ENCODE measurements at regions not wholly inside any gene's neighbourhood (a gene's known extent, or its start where the extent isn't known, plus 50 kb on each side); places are given as distances from the start of the nearest gene placed in this dataset.

GRCh38 chr11:88387957-88388356 is 50.4 kb upstream of the CTSC start:
- no peaks in the 10 kb centered on the region for H4K20me1 ChIP-seq (ENCODE audit: control insufficient read depth, insufficient read depth, insufficient read length)
- no peak overlapping the region for H2AFZ ChIP-seq (ENCODE audit: low read length)
- Mint-ChIP-seq H3K4me3 (no peak overlapping the region), H3K4me1 (peaks cover 7 to 12% of the 10 kb centered on the region in 2 experiments), H3K36me3 (ENCODE audit: insufficient read depth in 1 of 3, low read depth in 3 of 3) (peaks cover 0 to 3% (median 2%) of the 10 kb centered on the region in 3 experiments; a peak in 3 of 7 replicates), H3K27ac (no peak overlapping the region), H3K9me3 (peaks cover 7 to 18% of the 10 kb centered on the region in 2 experiments; a peak in 3 of 5 replicates), H3K27me3 (ENCODE audit: low read depth) (no peaks in the 10 kb centered on the region)
- H3K4me1 ChIP-seq (ENCODE audit: insufficient read depth, low read length) = no peaks in the 10 kb centered on the region
- no peaks in the 10 kb centered on the region for H3K79me2 ChIP-seq (ENCODE audit: insufficient read depth, low read length)
- H3T11ph ChIP-seq (ENCODE audit: low read length) = no peak overlapping the region
- H3K27me3 ChIP-seq (ENCODE audit: insufficient read depth, low read length) = no peaks in the 10 kb centered on the region
- no peak overlapping the region for H4K5ac ChIP-seq (ENCODE audit: insufficient read length, low read depth, low read length)
- H3K9ac ChIP-seq (ENCODE audit: extremely low read depth, insufficient read length, low read length) = no peak overlapping the region
- H3K14ac ChIP-seq (ENCODE audit: insufficient read depth, low read length) = no peak overlapping the region
- H3K4ac ChIP-seq (ENCODE audit: low read depth, low read length) = no peak overlapping the region
- no peaks in the 10 kb centered on the region for H3K79me1 ChIP-seq (ENCODE audit: insufficient read depth, low read depth, low read length, poor library complexity, severe bottlenecking)
- H2AK5ac ChIP-seq (ENCODE audit: insufficient read length, low read length) = no peak overlapping the region
- H3K23me2 ChIP-seq (ENCODE audit: insufficient read length, low read depth, low read length, poor library complexity, severe bottlenecking) = no peaks in the 10 kb centered on the region
- H3K18ac ChIP-seq (ENCODE audit: insufficient read length, low read depth, low read length) = no peak overlapping the region
- no peaks in the 10 kb centered on the region for H3K9me3 ChIP-seq (ENCODE audit: control insufficient read depth, low read depth, low read length)
- no peak overlapping the region for H3K27ac ChIP-seq (ENCODE audit: insufficient read length, low read depth, low read length)
- no peak overlapping the region for H2BK20ac ChIP-seq (ENCODE audit: low read depth, low read length, poor library complexity, severe bottlenecking)
- H2BK12ac ChIP-seq (ENCODE audit: insufficient read length, low read depth, low read length) = no peak overlapping the region
- H2BK5ac ChIP-seq (ENCODE audit: insufficient read length, low read length) = no peak overlapping the region
- H4K91ac ChIP-seq (ENCODE audit: insufficient read length, low read depth, low read length) = no peak overlapping the region
- DNase-seq = no peak
- H3K4me2 ChIP-seq (ENCODE audit: insufficient read depth, insufficient read length, low read length) = no peak overlapping the region
- H3K56ac ChIP-seq (ENCODE audit: insufficient read length, low read depth, low read length) = no peak overlapping the region
- H4K8ac ChIP-seq (replicated peaks; ENCODE audit: insufficient read length, low read depth, low read length) = no peak overlapping the region
- no peak overlapping the region for H2BK15ac ChIP-seq (ENCODE audit: low read depth, low read length)
- no peak overlapping the region for H3K23ac ChIP-seq (ENCODE audit: insufficient read length, low read depth, low read length)
- TF ChIP-seq CTCF (conservative IDR thresholded peaks at IDR 0.05) = no peak
- H2BK120ac ChIP-seq (ENCODE audit: low read depth, low read length, poor library complexity, severe bottlenecking) = no peak overlapping the region
